IMR-90 (cell line): ENCODE measurements at regions not wholly inside any gene's neighbourhood (a gene's known extent, or its start where the extent isn't known, plus 50 kb on each side); places are given as distances from the start of the nearest gene placed in this dataset.

ENCODE experiments used
- CEBPB ChIP-seq: IDR thresholded peaks from 2 replicates; pipeline ENCODE4 v1.6.1; 2012; ENCODE audit warnings: low read depth, low read length, improper control_type of control experiment
- CTCF ChIP-seq: conservative IDR thresholded peaks from 2 replicates; pipeline ENCODE4 v1.5.1; 2012; ENCODE audit warnings: mild to moderate bottlenecking, low read depth, low read length, improper control_type of control experiment
- FOS ChIP-seq: fragments of 150-350 bp; IDR thresholded peaks from 2 replicates; pipeline ENCODE4 v1.6.1; 2016; ENCODE audit warnings: low read depth, low read length
- MAZ ChIP-seq: IDR thresholded peaks from 2 replicates; pipeline ENCODE4 v1.6.1; 2012; ENCODE audit warnings: low read depth, mild to moderate bottlenecking, low read length, improper control_type of control experiment, moderate library complexity, borderline replicate concordance
- MXI1 ChIP-seq: IDR thresholded peaks from 2 replicates; pipeline ENCODE4 v1.6.1; 2012; ENCODE audit warnings: low read depth, mild to moderate bottlenecking, low read length, moderate library complexity, borderline replicate concordance
- POLR2A ChIP-seq: IDR thresholded peaks from 2 replicates; pipeline ENCODE4 v1.6.1; 2012; ENCODE audit warnings: mild to moderate bottlenecking, low read depth, low read length
- RFX5 ChIP-seq: IDR thresholded peaks from 2 replicates; pipeline ENCODE4 v1.8.0; 2012; ENCODE audit warnings: low read depth, mild to moderate bottlenecking, low read length, moderate library complexity
- SMC3 ChIP-seq: fragments of 150-350 bp; IDR thresholded peaks from 2 replicates; pipeline ENCODE4 v1.6.1; 2016; ENCODE audit warnings: low read depth, mild to moderate bottlenecking, antibody characterized with exemption, low read length, moderate library complexity
- USF2 ChIP-seq: fragments of 150-350 bp; IDR thresholded peaks from 2 replicates; pipeline ENCODE4 v1.6.1; 2017; ENCODE audit warnings: mild to moderate bottlenecking, antibody characterized with exemption, low read length, low read depth

GRCh38 chr2:220891405-220891804 is 680.7 kb downstream of the EPHA4 start:
- TF ChIP-seq MXI1 (no peak), CTCF (no peak), POLR2A (no peak), CEBPB (peak; percentile 53; the same call in 1 of the 2 replicates), USF2 (no peak), FOS (0 out of 2 replicates have a peak, but pooled peaks have one; percentile 6), RFX5 (no peak), SMC3 (no peak), MAZ (no peak)
